Ovary (tissue), 7 donors: ENCODE measurements at regions not wholly inside any gene's neighbourhood (a gene's known extent, or its start where the extent isn't known, plus 50 kb on each side); places are given as distances from the start of the nearest gene placed in this dataset.

Experiments
- DNase-seq, 5 donors: peaks; one replicate each; pipeline ENCODE4 v3.0.0-alpha.2; 2019 to 2020
- H3K27ac ChIP-seq, 2 donors: fragments of 200-600 bp; one replicate each; pipeline versions ENCODE4 v1.5.1 to v1.8.0; 2019 to 2022
- H3K27me3 ChIP-seq: fragments of 200-600 bp; one replicate; pipeline ENCODE4 v1.8.0; 2022
- H3K36me3 ChIP-seq: fragments of 200-600 bp; sonication (generic); one replicate; pipeline ENCODE4 v1.5.1; 2019
- H3K4me1 ChIP-seq: one replicate; pipeline ENCODE4 v1.8.1; 2013; ENCODE audit warnings: mild to moderate bottlenecking, moderate library complexity; ENCODE audit not compliant: insufficient read depth
- H3K4me3 ChIP-seq: fragments of 200-600 bp; sonication (generic); one replicate; pipeline ENCODE4 v1.5.1; 2017
- H3K9me3 ChIP-seq, 2 donors: fragments of 200-600 bp in 1 of 2; sonication (generic) in 1 of 2; one replicate each; pipeline versions ENCODE4 v1.5.1 to v1.8.1; 2013 to 2019; ENCODE audit warnings: mild to moderate bottlenecking in 1 of 2, moderate library complexity in 1 of 2
- CTCF ChIP-seq, 3 donors: fragments of 450-650 bp in 2 of 3; fragments of 200-600 bp in 1 of 3; IDR thresholded peaks; one replicate each; pipeline versions ENCODE4 v1.5.1 to v1.8.0; 2016 to 2022; ENCODE audit warnings: antibody characterized with exemption in 3 of 3, mild to moderate bottlenecking in 1 of 3
- EP300 ChIP-seq: sonication (generic); formaldehyde crosslinking; IDR thresholded peaks from one replicate; pipeline ENCODE4 v1.6.1; 2017; ENCODE audit warnings: antibody characterized with exemption
- POLR2A ChIP-seq: fragments of 450-650 bp; IDR thresholded peaks from one replicate; pipeline ENCODE4 v1.6.1; 2017; ENCODE audit warnings: antibody characterized with exemption, mild to moderate bottlenecking, moderate library complexity
- WGBS, 3 donors: extraction: QIAGEN DNeasy Blood & Tissue Kit in 1 of 3; methylation state at CpG; one replicate each; pipeline versions ENCODE4 v1.1.5 to v1.1.7; 2013 to 2017; 5-methylcytosine and 5-hydroxymethylcytosine counted together
- intact Hi-C, 4 donors: fragments of 100-400 bp; cut with DNase I; formaldehyde crosslinking; loops; one replicate each; pipeline versions ENCODE4 v1.11.0 to v1.15.1; 2022 to 2023
- donor health status: DM: no; HTN: no; CAD: no; lungs with moderate emphysema.
- donor health status: DM: no; HTN: no; CAD: no.
- donor health status: Bipolar disorder and iron deficiency.
- donor health status: DM: no; HTN: no; CAD: no.
- donor health status: DM: yes; HTN: yes; CAD: no.

- WGBS, 3 donors: 54 to 67% (median 61%) methylated on average over 3 of the region's 3 CpGs
- H3K27ac ChIP-seq: no peak overlapping the region
- TF ChIP-seq CTCF (IDR thresholded peaks at IDR 0.05) (no peak), EP300 (no peak), POLR2A (no peak)
- no peaks in the 10 kb centered on the region for H3K36me3 ChIP-seq
- no peak for DNase-seq
- H3K9me3 ChIP-seq: no peaks in the 10 kb centered on the region
- no peaks in the 10 kb centered on the region for H3K27me3 ChIP-seq
- intact Hi-C loops: no loop called here
- H3K4me1 ChIP-seq: peaks cover 2% of the 10 kb centered on the region
- no peak overlapping the region for H3K4me3 ChIP-seq
These were observed 91.5 kb downstream of the PJA1 start for GRCh38 chrX:69073721-69074120.

GRCh38 chrX:69073241-69073640 lies 92.0 kb downstream of the PJA1 start:
- no peaks in the 10 kb centered on the region for H3K27me3 ChIP-seq
- H3K9me3 ChIP-seq: no peaks in the 10 kb centered on the region
- no peak for DNase-seq
- H3K36me3 ChIP-seq: no peaks in the 10 kb centered on the region
- TF ChIP-seq POLR2A: no peak
- TF ChIP-seq EP300: no peak
- TF ChIP-seq CTCF (IDR thresholded peaks at IDR 0.05): no peak
- H3K4me1 ChIP-seq: peaks cover 2% of the 10 kb centered on the region
- intact Hi-C loops: no loop called here
- H3K4me3 ChIP-seq: no peak overlapping the region
- H3K27ac ChIP-seq: no peak overlapping the region
- WGBS, 3 donors: 62 to 65% (median 63%) methylated on average over 4 of the region's 4 CpGs

- H3K4me3 ChIP-seq: no peak overlapping the region
- no peak overlapping the region for H3K27ac ChIP-seq
- 61 to 72% (median 64%) methylated on average over 6 of the region's 6 CpGs for WGBS, 3 donors
- H3K4me1 ChIP-seq: peaks cover 4% of the 10 kb centered on the region
- TF ChIP-seq CTCF (IDR thresholded peaks at IDR 0.05): no peak
- H3K9me3 ChIP-seq: no peaks in the 10 kb centered on the region
- no peaks in the 10 kb centered on the region for H3K27me3 ChIP-seq
- H3K36me3 ChIP-seq: no peaks in the 10 kb centered on the region
- intact Hi-C loops: no loop called here
- no peak for DNase-seq
These were observed 92.7 kb downstream of the PJA1 start for GRCh38 chrX:69072486-69073006.

- no peaks in the 10 kb centered on the region for H3K9me3 ChIP-seq
- 55 to 72% (median 66%) methylated on average over 12 of the region's 12 CpGs for WGBS, 3 donors
- TF ChIP-seq CTCF (IDR thresholded peaks at IDR 0.05) (no peak), POLR2A (no peak), EP300 (no peak)
- H3K4me1 ChIP-seq: peaks cover 4% of the 10 kb centered on the region
- H3K27ac ChIP-seq: no peak overlapping the region
- H3K36me3 ChIP-seq: no peaks in the 10 kb centered on the region
- peak in 3 of 5 donors; percentile 47 to 54 (median 50) for DNase-seq
- no peak overlapping the region for H3K4me3 ChIP-seq
- intact Hi-C loops: no loop called here
- no peaks in the 10 kb centered on the region for H3K27me3 ChIP-seq
These were observed 94.2 kb downstream of the PJA1 start for GRCh38 chrX:69070949-69071650.
